Activated CD8-positive, alpha-beta T cell treated with anti-CD3 and anti-CD28 coated beads, Interleukin-2, amount 10 ng/mL, durations not matched to agents 7 days and 5 days (primary cell): ENCODE measurements at regions not wholly inside any gene's neighbourhood (a gene's known extent, or its start where the extent isn't known, plus 50 kb on each side); places are given as distances from the start of the nearest gene placed in this dataset.
A peak's percentile ranks its signal among the peaks of the same experiment; 100 is the strongest.
"Not testable (repeated sequence)": the region's sequence is repeated elsewhere in the genome, so short reads cannot be mapped to it uniquely, and the experiment has no call there.

Experiments
- ATAC-seq: fragments of 150-1000 bp; cut with Tn5 transposase; one replicate; pipeline ENCODE4 v1.10.0; 2021; ENCODE audit warnings: moderate library complexity
- CTCF ChIA-PET: fragments of 350-600 bp; sonication (Branson Sonifier 250); formaldehyde crosslinking; loops from one replicate; lab custom pipeline; 2021; ENCODE audit warnings: antibody characterized with exemption; lab: Charles Lee
- POLR2A ChIA-PET: fragments of 350-600 bp; sonication (Branson Sonifier 250); formaldehyde crosslinking; loops from one replicate; lab custom pipeline; 2021; ENCODE audit warnings: antibody characterized with exemption; lab: Charles Lee
- DNase-seq: peaks from one replicate; pipeline ENCODE4 v3.0.0-alpha.2; 2020
- H3K27ac Mint-ChIP-seq: one replicate; pipeline ENCODE4 v1.8.0; 2021; ENCODE audit warnings: mild to moderate bottlenecking, mixed read lengths
- H3K27me3 Mint-ChIP-seq: one replicate; pipeline ENCODE4 v1.8.0; 2021; ENCODE audit warnings: low read depth, mixed read lengths
- H3K36me3 Mint-ChIP-seq: one replicate; pipeline ENCODE4 v1.8.0; 2021; ENCODE audit warnings: low read depth, mixed read lengths
- H3K4me1 Mint-ChIP-seq: one replicate; pipeline ENCODE4 v1.8.0; 2021; ENCODE audit warnings: low read depth, mixed read lengths
- H3K4me3 Mint-ChIP-seq: one replicate; pipeline ENCODE4 v1.8.0; 2021; ENCODE audit warnings: mild to moderate bottlenecking, mixed read lengths
- H3K9me3 Mint-ChIP-seq: one replicate; pipeline ENCODE4 v1.8.0; 2022; ENCODE audit warnings: mixed read lengths; ENCODE audit not compliant: insufficient read depth

DNA sequence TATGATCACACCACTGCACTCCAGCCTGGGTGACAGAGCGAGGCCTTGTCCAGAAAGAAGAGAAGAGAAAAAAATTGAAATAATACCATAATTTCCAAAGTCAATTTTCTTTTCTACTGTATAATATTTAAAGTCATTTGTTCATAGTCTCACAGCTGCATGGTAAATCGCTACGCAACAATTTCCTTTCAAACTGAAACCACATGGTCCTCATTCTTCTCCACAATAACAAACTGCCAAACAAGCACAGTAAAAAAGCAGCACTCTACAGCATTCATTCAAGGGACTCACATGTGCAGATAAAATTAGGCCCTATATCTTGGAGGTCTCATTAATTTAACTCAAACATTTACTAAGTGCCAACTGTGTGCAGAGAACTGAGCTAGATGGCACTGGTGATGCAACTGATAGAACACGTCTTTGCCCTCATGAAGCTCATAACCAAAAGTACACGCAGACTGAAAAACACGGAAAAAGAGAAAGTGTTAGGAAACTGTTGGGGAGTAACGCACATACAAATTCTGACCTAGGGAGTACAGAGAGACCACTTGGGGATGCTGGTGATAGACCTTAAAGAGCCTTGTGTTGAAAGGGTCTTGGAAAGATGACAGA, 68.4 kb upstream of the SRRM3 start:
- DNase-seq (no peak), ATAC-seq (no peak)
- ChIA-PET CTCF (interaction anchor here (0.7 to 1.4 kb wide), 3 partner anchors 22 to 129 kb away, joined by 3 read pairs; partner anchors contain the start of genes MDH2 and STYXL1), POLR2A (no interaction called here)
- peaks cover 26% of the 10 kb centered on the region for H3K4me1 Mint-ChIP-seq
- H3K36me3 Mint-ChIP-seq, result no peaks in the 10 kb centered on the region
- H3K27ac Mint-ChIP-seq, result no peak overlapping the region
- H3K27me3 Mint-ChIP-seq, result peaks cover 15% of the 10 kb centered on the region
- no peaks in the 10 kb centered on the region for H3K9me3 Mint-ChIP-seq
- peak overlapping the region; percentile 12 for H3K4me3 Mint-ChIP-seq

GRCh38 chr7:76133839-76134238, 67.9 kb upstream of the SRRM3 start:
- Mint-ChIP-seq H3K4me3 (no peak overlapping the region), H3K27me3 (peaks cover 14% of the 10 kb centered on the region), H3K9me3 (no peaks in the 10 kb centered on the region), H3K36me3 (no peaks in the 10 kb centered on the region), H3K27ac (no peak overlapping the region), H3K4me1 (peaks cover 26% of the 10 kb centered on the region)
- ATAC-seq (no peak), DNase-seq (no peak)
- CTCF ChIA-PET, result interaction anchor here (0.7 to 1.4 kb wide), 2 partner anchors 22 to 129 kb away, joined by 3 read pairs; no protein-coding TSS in a partner anchor
- POLR2A ChIA-PET, result no interaction called here

GRCh38 chr7:76135263-76135662, 66.4 kb upstream of the SRRM3 start:
- ATAC-seq, H3K36me3 Mint-ChIP-seq, DNase-seq, H3K27ac Mint-ChIP-seq, H3K9me3 Mint-ChIP-seq, H3K4me3 Mint-ChIP-seq, CTCF ChIA-PET, POLR2A ChIA-PET: not testable (repeated sequence)
- Mint-ChIP-seq H3K27me3 (peaks cover 15% of the 10 kb centered on the region), H3K4me1 (peaks cover 26% of the 10 kb centered on the region)

- H3K9me3 Mint-ChIP-seq, DNase-seq, H3K4me1 Mint-ChIP-seq, H3K27ac Mint-ChIP-seq, POLR2A ChIA-PET, H3K4me3 Mint-ChIP-seq, H3K27me3 Mint-ChIP-seq, H3K36me3 Mint-ChIP-seq, ATAC-seq: not testable (repeated sequence)
- CTCF ChIA-PET, result interaction anchor here (0.9 to 1.3 kb wide), 2 partner anchors 9 to 40 kb away, joined by 3 to 4 read pairs; no protein-coding TSS in a partner anchor
These were observed 63.0 kb upstream of the SRRM3 start for GRCh38 chr7:76138577-76139313.

- Mint-ChIP-seq H3K4me3 (no peak overlapping the region), H3K9me3 (no peaks in the 10 kb centered on the region), H3K4me1 (no peaks in the 10 kb centered on the region), H3K27me3 (peaks cover 6% of the 10 kb centered on the region), H3K36me3 (no peaks in the 10 kb centered on the region), H3K27ac (no peak overlapping the region)
- POLR2A ChIA-PET, result no interaction called here
- CTCF ChIA-PET, result no interaction called here
- ATAC-seq (no peak), DNase-seq (no peak)
These were observed 62.0 kb upstream of the SRRM3 start for GRCh38 chr7:76139670-76140069.

DNA sequence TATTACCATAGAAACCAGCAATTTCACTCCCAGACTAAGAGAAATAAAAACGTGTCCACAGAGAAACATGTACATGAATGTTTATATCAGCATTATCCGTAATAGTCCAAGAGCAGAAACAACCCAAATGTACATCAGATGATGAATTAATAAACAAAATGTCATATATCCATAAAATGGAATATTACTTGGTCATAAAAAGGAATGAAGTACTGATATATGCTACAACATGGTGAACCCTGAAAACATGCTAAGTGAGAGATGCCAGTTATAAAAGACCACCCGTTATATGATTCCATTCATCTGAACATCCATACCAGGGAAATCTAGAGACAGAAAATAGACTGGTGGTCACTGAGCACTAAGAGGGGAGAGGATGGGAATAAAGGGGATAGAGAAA, 61.4 kb upstream of the SRRM3 start:
- H3K4me3 Mint-ChIP-seq, H3K27me3 Mint-ChIP-seq, CTCF ChIA-PET, H3K36me3 Mint-ChIP-seq, H3K4me1 Mint-ChIP-seq, H3K9me3 Mint-ChIP-seq, ATAC-seq, DNase-seq, H3K27ac Mint-ChIP-seq, POLR2A ChIA-PET: not testable (repeated sequence)

- DNase-seq, result no peak
- Mint-ChIP-seq H3K36me3 (no peaks in the 10 kb centered on the region), H3K9me3 (no peaks in the 10 kb centered on the region), H3K27me3 (peaks cover 7% of the 10 kb centered on the region), H3K4me1 (no peaks in the 10 kb centered on the region), H3K27ac (no peak overlapping the region), H3K4me3 (no peak overlapping the region)
- ATAC-seq, result no peak
- ChIA-PET CTCF (no interaction called here), POLR2A (no interaction called here)
These were observed 58.8 kb upstream of the SRRM3 start for GRCh38 chr7:76142861-76143260.

GRCh38 chr7:76144664-76145270, 56.9 kb upstream of the SRRM3 start:
- DNase-seq, H3K27me3 Mint-ChIP-seq, H3K4me1 Mint-ChIP-seq, H3K36me3 Mint-ChIP-seq, H3K4me3 Mint-ChIP-seq, ATAC-seq, CTCF ChIA-PET, H3K27ac Mint-ChIP-seq, H3K9me3 Mint-ChIP-seq, POLR2A ChIA-PET: not testable (repeated sequence)

- Mint-ChIP-seq H3K27me3 (peaks cover 6% of the 10 kb centered on the region), H3K4me3 (no peak overlapping the region), H3K36me3 (no peaks in the 10 kb centered on the region), H3K4me1 (no peaks in the 10 kb centered on the region), H3K27ac (no peak overlapping the region), H3K9me3 (no peaks in the 10 kb centered on the region)
- ChIA-PET CTCF (no interaction called here), POLR2A (no interaction called here)
- DNase-seq (no peak), ATAC-seq (no peak)
These were observed 55.3 kb upstream of the SRRM3 start for GRCh38 chr7:76146374-76146773.

DNA sequence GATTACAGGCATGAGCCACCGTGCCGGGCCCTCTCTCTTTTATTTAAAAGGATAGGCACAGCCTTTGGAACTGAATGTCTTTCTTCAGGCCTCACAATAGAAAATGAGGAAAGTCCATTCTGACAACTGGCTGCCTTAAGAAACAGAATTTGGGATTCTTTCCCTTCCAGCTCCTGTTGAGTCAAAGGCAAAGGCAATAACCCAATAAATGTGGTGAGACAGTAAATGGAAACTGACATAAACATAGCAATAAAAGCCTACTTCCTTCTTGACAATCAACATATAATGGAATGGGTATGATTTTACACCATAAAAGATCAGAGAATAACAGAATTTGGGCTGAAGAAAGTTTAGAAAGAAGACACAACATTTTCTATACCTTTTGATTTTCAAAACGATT, 52.7 kb upstream of the SRRM3 start:
- H3K36me3 Mint-ChIP-seq, H3K27ac Mint-ChIP-seq, H3K9me3 Mint-ChIP-seq, ATAC-seq, DNase-seq, POLR2A ChIA-PET, CTCF ChIA-PET, H3K4me3 Mint-ChIP-seq, H3K27me3 Mint-ChIP-seq: not testable (repeated sequence)
- H3K4me1 Mint-ChIP-seq, result peaks cover 14% of the 10 kb centered on the region

DNA sequence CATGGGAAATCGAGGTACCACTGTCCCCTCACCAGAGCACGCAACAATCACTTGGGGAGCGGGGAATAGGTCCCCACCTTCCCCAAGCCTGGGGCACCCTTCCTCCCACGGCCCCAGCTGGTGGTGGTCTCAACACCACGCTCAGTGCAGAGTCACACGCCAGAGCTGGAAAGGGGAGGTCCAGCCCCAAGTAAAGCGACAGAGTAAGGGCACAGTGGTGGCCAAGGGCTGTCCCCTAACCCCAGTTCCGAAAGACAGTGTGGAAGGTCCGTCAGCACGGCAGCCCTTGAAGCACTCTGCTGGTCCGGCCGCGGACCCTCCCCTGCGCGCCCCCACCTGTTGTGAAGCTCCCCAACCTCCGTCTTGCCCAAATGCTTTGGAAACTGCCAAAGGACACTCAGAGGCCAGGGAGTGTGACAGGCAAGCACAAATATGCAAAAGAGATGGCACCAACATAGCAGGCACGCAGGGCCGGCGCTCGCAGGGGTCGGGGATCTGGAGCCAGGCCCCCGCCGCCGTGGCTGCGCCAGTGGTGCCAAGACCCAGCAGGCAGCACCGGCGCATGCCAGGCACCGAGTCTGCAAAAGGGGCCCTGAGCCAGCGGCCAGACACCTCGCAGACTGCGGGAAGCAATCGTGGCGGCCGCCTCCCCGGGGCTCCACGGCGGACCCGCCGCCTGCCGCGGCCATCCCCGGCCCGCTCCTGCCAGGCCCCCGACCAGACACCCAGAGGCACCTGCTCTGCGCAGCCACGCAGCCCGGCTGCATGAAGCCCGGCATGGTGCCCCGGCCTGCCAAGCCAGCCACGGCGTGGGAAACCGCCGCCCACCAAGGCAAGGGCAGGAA, 51.6 kb upstream of the SRRM3 start:
- no peaks in the 10 kb centered on the region for H3K9me3 Mint-ChIP-seq
- no peak overlapping the region for H3K27ac Mint-ChIP-seq
- H3K36me3 Mint-ChIP-seq, result no peaks in the 10 kb centered on the region
- ChIA-PET POLR2A (interaction anchor here (0.5 kb wide), 1 partner anchor 430 kb away, joined by 3 read pairs; no protein-coding TSS in a partner anchor), CTCF (interaction anchor here (1.4 kb wide), 1 partner anchor 29 kb away, joined by 4 read pairs; no protein-coding TSS in a partner anchor)
- DNase-seq (no peak), ATAC-seq (peak; percentile 39)
- H3K27me3 Mint-ChIP-seq, result peaks cover 6% of the 10 kb centered on the region
- peaks cover 17% of the 10 kb centered on the region for H3K4me1 Mint-ChIP-seq
- H3K4me3 Mint-ChIP-seq, result no peak overlapping the region
